Endothelial cell of umbilical vein (primary cell): ENCODE measurements at regions not wholly inside any gene's neighbourhood (a gene's known extent, or its start where the extent isn't known, plus 50 kb on each side); places are given as distances from the start of the nearest gene placed in this dataset.

Experiments used
- BruUV-seq: library from RNA; stranded (reverse); fragments of 400-500 nt; replicated peaks from 2 replicates; lab custom pipeline; 2021; lab: Mats Ljungman, UMichigan
- CTCF ChIA-PET: fragments of 300-600, 350-600 bp; sonication (Branson Sonifier 250); formaldehyde crosslinking; loops from one replicate; lab custom pipeline; 2021; ENCODE audit warnings: antibody characterized with exemption, inconsistent platforms; lab: Charles Lee
- POLR2A ChIA-PET: fragments of 300-600, 350-600 bp; sonication (Branson Sonifier 250); formaldehyde crosslinking; loops from one replicate; lab custom pipeline; 2021; ENCODE audit warnings: antibody characterized with exemption, inconsistent platforms; lab: Charles Lee
- DNase-seq: peaks from one replicate; pipeline ENCODE4 v3.0.0-alpha.2; 2011; ENCODE audit warnings: low read depth, low spot score
- FAIRE-seq: peaks from 2 replicates; lab custom pipeline; 2011; peaks lifted over from hg19 to GRCh38; lab: Jason Lieb, UNC
- H2AFZ ChIP-seq: 2 replicates; pipeline ENCODE4 v1.6.0; 2012; ENCODE audit warnings: low read depth, low read length, control low read depth, inconsistent platforms
- H3K27ac ChIP-seq: 2 replicates; pipeline ENCODE4 v1.5.1; 2011; ENCODE audit warnings: low read depth, mild to moderate bottlenecking, control low read depth, low read length, moderate library complexity; ENCODE audit not compliant: insufficient read depth
- H3K27me3 ChIP-seq, 2 experiments: 2 replicates each; pipeline versions ENCODE4 v1.6.0 to v1.6.1; 2011; ENCODE audit warnings: low read length in 2 of 2, mixed read lengths in 1 of 2; ENCODE audit not compliant: control insufficient read depth in 2 of 2, insufficient read depth in 2 of 2
- H3K36me3 ChIP-seq, 2 experiments: 2 replicates in 1 of 2; 3 replicates in 1 of 2; pipeline ENCODE4 v1.5.1; 2011; ENCODE audit warnings: low read length in 2 of 2, mild to moderate bottlenecking in 1 of 2, moderate library complexity in 1 of 2; ENCODE audit not compliant: control insufficient read depth in 2 of 2, insufficient read depth in 2 of 2; ENCODE audit errors: extremely low read depth in 1 of 2
- H3K4me1 ChIP-seq: 3 replicates; pipeline ENCODE4 v1.5.1; 2011; ENCODE audit warnings: mild to moderate bottlenecking, low read length; ENCODE audit not compliant: control insufficient read depth, insufficient read depth; ENCODE audit errors: extremely low read depth
- H3K4me2 ChIP-seq: 2 replicates; pipeline ENCODE4 v1.6.1; 2011; ENCODE audit warnings: low read length, control low read depth, mixed read lengths; ENCODE audit not compliant: insufficient read depth
- H3K4me3 ChIP-seq, 3 experiments: fragments of 200-600 bp in 1 of 3; sonication (generic), shearing (Covaris generic) in 1 of 3; replicated peaks in 1 of 3; 2 replicates each; pipeline ENCODE4 v1.5.1; 2011 to 2016; ENCODE audit warnings: control low read depth in 3 of 3, low read length in 3 of 3, mild to moderate bottlenecking in 2 of 3, inconsistent platforms in 1 of 3, low read depth in 1 of 3, moderate library complexity in 1 of 3; ENCODE audit not compliant: insufficient read depth in 1 of 3
- H3K79me2 ChIP-seq: 2 replicates; pipeline ENCODE4 v1.6.0; 2012; ENCODE audit warnings: low read length, inconsistent platforms; ENCODE audit not compliant: control insufficient read depth, insufficient read depth
- H3K9ac ChIP-seq: replicated peaks from 2 replicates; pipeline ENCODE3; 2011; ENCODE audit warnings: low read length, control low read depth; ENCODE audit not compliant: insufficient read depth; ENCODE audit errors: extremely low read depth
- H3K9me1 ChIP-seq: replicated peaks from 3 replicates; pipeline ENCODE4 v1.6.0; 2011; ENCODE audit warnings: mild to moderate bottlenecking, low read length; ENCODE audit not compliant: control insufficient read depth, insufficient read depth; ENCODE audit errors: extremely low read depth
- H3K9me3 ChIP-seq: replicated peaks from 2 replicates; pipeline ENCODE4 v1.5.1; 2012; ENCODE audit warnings: low read length, inconsistent platforms; ENCODE audit not compliant: control insufficient read depth, insufficient read depth
- H4K20me1 ChIP-seq: replicated peaks from 2 replicates; pipeline ENCODE3; 2011; ENCODE audit warnings: mild to moderate bottlenecking, low read length; ENCODE audit not compliant: control insufficient read depth, insufficient read depth; ENCODE audit errors: extremely low read depth
- CTCF ChIP-seq, 2 donors: IDR thresholded peaks; 1 replicate in 1 of 2; 2 replicates in 1 of 2; pipeline ENCODE4 v1.5.1; 2011; ENCODE audit warnings: low read length in 2 of 2, mild to moderate bottlenecking in 2 of 2, moderate library complexity in 2 of 2, control low read depth in 1 of 2, inconsistent platforms in 1 of 2, low read depth in 1 of 2; ENCODE audit not compliant: insufficient read depth in 1 of 2; ENCODE audit errors: extremely low read depth in 1 of 2
- EZH2 ChIP-seq: IDR thresholded peaks from 2 replicates; pipeline ENCODE4 v1.6.1; 2012; ENCODE audit warnings: borderline replicate concordance, low read depth, mild to moderate bottlenecking, moderate library complexity, low read length, inconsistent platforms; ENCODE audit not compliant: severe bottlenecking
- FOS ChIP-seq: IDR thresholded peaks from 2 replicates; pipeline ENCODE4 v1.6.1; 2011; ENCODE audit warnings: mild to moderate bottlenecking, low read length, moderate library complexity, borderline replicate concordance; ENCODE audit not compliant: insufficient read depth
- GATA2 ChIP-seq: IDR thresholded peaks from 2 replicates; pipeline ENCODE4 v1.7.0; 2011; ENCODE audit warnings: low read depth, mild to moderate bottlenecking, moderate library complexity, mixed read lengths, low read length; ENCODE audit not compliant: insufficient read length, insufficient read depth
- JUN ChIP-seq: IDR thresholded peaks from 2 replicates; pipeline ENCODE4 v1.6.1; 2011; ENCODE audit warnings: borderline replicate concordance, low read depth; ENCODE audit not compliant: insufficient read length, insufficient read depth
- MAX ChIP-seq: IDR thresholded peaks from 2 replicates; pipeline ENCODE4 v1.6.1; 2011; ENCODE audit not compliant: insufficient read depth, insufficient read length
- MYC ChIP-seq: IDR thresholded peaks from one replicate; pipeline ENCODE4 v1.6.1; 2011; ENCODE audit warnings: mild to moderate bottlenecking, low read depth, low read length
- POLR2A ChIP-seq: IDR thresholded peaks from 2 replicates; pipeline ENCODE4 v1.6.1; 2012; ENCODE audit warnings: low read depth, mild to moderate bottlenecking, control low read depth, low read length
- POLR2AphosphoS5 ChIP-seq: IDR thresholded peaks from 2 replicates; pipeline ENCODE4 v1.6.1; 2012; ENCODE audit warnings: low read depth, mild to moderate bottlenecking, control low read depth, low read length, moderate library complexity; ENCODE audit not compliant: insufficient read depth
- dilution Hi-C: fragments of 300-500 bp; cut with MboI; formaldehyde crosslinking; loops from one replicate; pipeline ENCODE4 v1.15.0; 2019; ENCODE audit warnings: low sequenced_read_pairs; ENCODE audit not compliant: extremely low pct_ligation_motif_present
- intact Hi-C: fragments of 100-400 bp; cut with micrococcal nuclease; formaldehyde crosslinking; loops from one replicate; pipeline ENCODE4 v1.10.0; 2022

GRCh38 chr12:88982694-88983093, 369.6 kb downstream of the DUSP6 start:
- dilution Hi-C loops: no loop called here
- no peak overlapping the region for H3K27ac ChIP-seq
- H3K27me3 ChIP-seq: no peaks in the 10 kb centered on the region
- H3K36me3 ChIP-seq: no peaks in the 10 kb centered on the region
- no peak overlapping the region for H3K4me2 ChIP-seq
- TF ChIP-seq MYC (no peak), EZH2 (no peak), POLR2A (no peak), MAX (no peak), FOS (no peak), JUN (no peak), POLR2AphosphoS5 (no peak), CTCF (IDR thresholded peaks at IDR 0.05; ENCODE audit: extremely low read depth in 1 of 2, insufficient read depth in 1 of 2, low read depth in 1 of 2, low read length in 2 of 2) (no peak), GATA2 (no peak)
- H3K9ac ChIP-seq: no peak overlapping the region
- no peak overlapping the region for H2AFZ ChIP-seq
- DNase-seq (no peak), FAIRE-seq (no peak)
- intact Hi-C loops: no loop called here
- H3K9me1 ChIP-seq: no peaks in the 10 kb centered on the region
- H3K4me3 ChIP-seq: no peak overlapping the region
- ChIA-PET POLR2A (no interaction called here), CTCF (interaction anchor here (1.0 kb wide), 1 partner anchor 11 kb away, joined by 4 read pairs; no protein-coding TSS in a partner anchor)
- H3K4me1 ChIP-seq: no peaks in the 10 kb centered on the region
- H4K20me1 ChIP-seq: no peaks in the 10 kb centered on the region
- H3K9me3 ChIP-seq: no peaks in the 10 kb centered on the region
- no TSS peak for BruUV-seq
- no peaks in the 10 kb centered on the region for H3K79me2 ChIP-seq
